Skin of body (tissue), 1 donor: ENCODE measurements at regions not wholly inside any gene's neighbourhood (a gene's known extent, or its start where the extent isn't known, plus 50 kb on each side); places are given as distances from the start of the nearest gene placed in this dataset.

ENCODE experiments used
- DNase-seq: peaks from one replicate; lab custom pipeline; 2025; lab: John Stamatoyannopoulos, UW

- no peak for DNase-seq
These were observed 477.8 kb upstream of the DAB2 start for GRCh38 chr5:39902626-39903025.

GRCh38 chr5:39898731-39899130 is 474.0 kb upstream of the DAB2 start:
- DNase-seq, result no peak

GRCh38 chr5:39896706-39897105 is 471.9 kb upstream of the DAB2 start:
- no peak for DNase-seq

GRCh38 chr5:39896104-39896503 is 471.3 kb upstream of the DAB2 start:
- no peak for DNase-seq

GRCh38 chr5:39892708-39893107 is 467.9 kb upstream of the DAB2 start:
- no peak for DNase-seq

- DNase-seq, result no peak
These were observed 466.6 kb upstream of the DAB2 start for GRCh38 chr5:39891376-39891775.

GRCh38 chr5:39880985-39881384 is 456.2 kb upstream of the DAB2 start:
- no peak for DNase-seq

- DNase-seq, result no peak
These were observed 452.7 kb upstream of the DAB2 start for GRCh38 chr5:39877479-39877878.

- DNase-seq, result no peak
These were observed 451.4 kb upstream of the DAB2 start for GRCh38 chr5:39876146-39876545.

GRCh38 chr5:39870137-39870536 is 445.4 kb upstream of the DAB2 start:
- DNase-seq, result no peak

GRCh38 chr5:39869396-39869795 is 444.6 kb upstream of the DAB2 start:
- no peak for DNase-seq

GRCh38 chr5:39867923-39868322 is 443.1 kb upstream of the DAB2 start:
- no peak for DNase-seq

- no peak for DNase-seq
These were observed 439.3 kb upstream of the DAB2 start for GRCh38 chr5:39863926-39864552.

- no peak for DNase-seq
These were observed 432.3 kb upstream of the DAB2 start for GRCh38 chr5:39857041-39857440.

GRCh38 chr5:39854771-39855410 is 430.1 kb upstream of the DAB2 start:
- DNase-seq, result no peak

GRCh38 chr5:39850291-39850690 is 425.5 kb upstream of the DAB2 start:
- DNase-seq, result no peak

GRCh38 chr5:39846144-39846543 is 421.4 kb upstream of the DAB2 start:
- no peak for DNase-seq

- DNase-seq, result no peak
These were observed 419.0 kb upstream of the DAB2 start for GRCh38 chr5:39843767-39844166.

GRCh38 chr5:39835371-39835770 is 410.6 kb upstream of the DAB2 start:
- DNase-seq, result no peak

GRCh38 chr5:39829441-39829840 is 404.7 kb upstream of the DAB2 start:
- no peak for DNase-seq

- DNase-seq, result no peak
These were observed 401.3 kb upstream of the DAB2 start for GRCh38 chr5:39826051-39826450.

- no peak for DNase-seq
These were observed 400.5 kb upstream of the DAB2 start for GRCh38 chr5:39825301-39825700.

- no peak for DNase-seq
These were observed 397.2 kb upstream of the DAB2 start for GRCh38 chr5:39822020-39822419.

- DNase-seq, result no peak
These were observed 392.1 kb upstream of the DAB2 start for GRCh38 chr5:39816866-39817265.
